Suprapubic skin (tissue), 4 donors: ENCODE measurements at regions not wholly inside any gene's neighbourhood (a gene's known extent, or its start where the extent isn't known, plus 50 kb on each side); places are given as distances from the start of the nearest gene placed in this dataset.

Experiments
- CTCF ChIP-seq, 2 donors: fragments of 200-600 bp in 1 of 2; fragments of 450-650 bp in 1 of 2; sonication (generic) in 1 of 2; IDR thresholded peaks; one replicate each; pipeline ENCODE4 v1.5.1; 2016 to 2019; ENCODE audit warnings: antibody characterized with exemption in 2 of 2, mild to moderate bottlenecking in 1 of 2, moderate library complexity in 1 of 2
- POLR2A ChIP-seq, 2 donors: fragments of 450-650 bp; IDR thresholded peaks; one replicate each; pipeline ENCODE4 v1.6.1; 2017; ENCODE audit warnings: antibody characterized with exemption in 2 of 2, mild to moderate bottlenecking in 2 of 2, moderate library complexity in 2 of 2
- POLR2AphosphoS5 ChIP-seq, 3 donors: sonication (generic); formaldehyde crosslinking; IDR thresholded peaks; one replicate each; pipeline ENCODE4 v1.6.1; 2017; ENCODE audit warnings: antibody characterized with exemption in 3 of 3

- TF ChIP-seq CTCF (IDR thresholded peaks at IDR 0.05): peak; percentile 16 to 34
- TF ChIP-seq POLR2AphosphoS5 (IDR thresholded peaks at IDR 0.05): no peak
- TF ChIP-seq POLR2A (IDR thresholded peaks at IDR 0.05): no peak
These were observed 256.0 kb downstream of the DCDC2C start for GRCh38 chr2:3959372-3959771.
